ENCODE measurements at regions not wholly inside any gene's neighbourhood (a gene's known extent, or its start where the extent isn't known, plus 50 kb on each side); places are given as distances from the start of the nearest gene placed in this dataset.

DNA sequence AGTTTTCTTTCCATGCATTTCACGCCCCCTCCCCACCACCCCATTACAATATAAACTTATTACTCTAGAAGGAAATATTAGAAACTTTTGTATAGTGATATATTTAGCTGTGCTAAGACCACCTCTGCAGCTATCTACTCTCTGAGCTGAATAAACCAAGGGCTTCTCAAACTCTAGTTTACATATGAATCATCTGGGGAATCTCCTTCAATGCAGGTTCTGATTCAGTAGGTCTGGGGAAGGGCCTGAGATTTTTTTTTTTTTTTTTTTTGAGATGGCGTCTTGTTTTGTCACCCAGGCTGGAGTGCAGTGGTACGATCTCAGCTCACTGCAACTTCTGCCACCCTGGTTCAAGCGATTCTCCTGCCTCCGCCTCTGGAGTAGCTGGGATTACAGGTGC lies 67.6 kb upstream of the PRKG1 start:
- Histone ChIP-seq H3K27me3 (ENCODE audit: control insufficient read depth, insufficient read depth, low read length) (no peaks in the 10 kb centered on the region), H3K4ac (ENCODE audit: low read depth, low read length) (no peak overlapping the region), H2BK15ac (ENCODE audit: low read depth, low read length) (no peak overlapping the region), H2BK20ac (ENCODE audit: low read depth, low read length) (no peak overlapping the region), H3K23ac (ENCODE audit: low read depth, low read length) (no peak overlapping the region), H2AK5ac (ENCODE audit: low read depth, low read length) (no peak overlapping the region), H3K9ac (ENCODE audit: low read depth, low read length) (no peak overlapping the region), H2BK5ac (ENCODE audit: low read depth, low read length, poor library complexity, severe bottlenecking) (no peak overlapping the region), H2BK120ac (ENCODE audit: low read depth, low read length) (no peak overlapping the region), H3K27ac (ENCODE audit: insufficient read depth, low read length) (no peak overlapping the region), H4K20me1 (ENCODE audit: insufficient read depth, low read length) (peaks cover 15% of the 10 kb centered on the region; the same call in 1 of the 2 replicates), H2AFZ (replicated peaks; ENCODE audit: low read length, poor library complexity) (no peak overlapping the region), H3K18ac (ENCODE audit: low read depth, low read length) (no peak overlapping the region), H3K4me1 (ENCODE audit: control insufficient read depth, insufficient read depth, low read length) (peaks cover 8% of the 10 kb centered on the region), H3K4me3 (ENCODE audit: insufficient read depth, low read depth, low read length) (no peak overlapping the region), H3K79me1 (ENCODE audit: low read depth in 1 of 2, low read length in 2 of 2) (peaks cover 27 to 59% of the 10 kb centered on the region in 2 experiments), H3K9me3 (ENCODE audit: control insufficient read depth, insufficient read depth, low read length) (no peaks in the 10 kb centered on the region), H3K9me1 (ENCODE audit: insufficient read depth, low read length) (no peaks in the 10 kb centered on the region), H2AK9ac (replicated peaks; ENCODE audit: low read depth, low read length, poor library complexity) (no peak overlapping the region), H3K14ac (replicated peaks; ENCODE audit: low read depth, low read length) (no peak overlapping the region), H4K5ac (ENCODE audit: low read depth, low read length) (no peak overlapping the region), H3K56ac (ENCODE audit: extremely low read depth, insufficient read depth, low read length) (no peak overlapping the region), H4K91ac (ENCODE audit: insufficient read depth, low read depth, low read length) (no peak overlapping the region), H4K8ac (ENCODE audit: low read depth in 2 of 2, low read length in 2 of 2) (no peak overlapping the region), H3K36me3 (ENCODE audit: control insufficient read depth, insufficient read depth, low read length) (no peaks in the 10 kb centered on the region), H3K4me2 (ENCODE audit: low read depth, low read length) (no peak overlapping the region)
- dilution Hi-C loops (cut with HindIII; ENCODE audit: low sequenced_read_pairs, unreplicated experiment) (no loop called here), in situ Hi-C loops (cut with MboI; ENCODE audit: low sequenced_read_pairs) (no loop called here), intact Hi-C loops (cut with micrococcal nuclease) (loop anchor here (10.0 kb wide), 2 partner anchors 688 to 998 kb away; partner anchors contain the start of gene CSTF2T)
- WGBS, 2 experiments (ENCODE audit: extremely low coverage in 2 of 2, insufficient read length in 1 of 2) = no CpG with 5 or more reads among the region's 5 CpGs
- ChIA-PET CTCF (interaction anchor here (0.6 kb wide), 1 partner anchor 405 kb away, joined by 8 read pairs; no protein-coding TSS in a partner anchor), POLR2A (ENCODE audit: unreplicated experiment) (interaction anchor here (0.6 kb wide), 1 partner anchor 1206 kb away, joined by 6 read pairs; no protein-coding TSS in a partner anchor)
- TF ChIP-seq SMC3 (IDR thresholded peaks at IDR 0.05; ENCODE audit: low read depth, low read length) (no peak), FOS (IDR thresholded peaks at IDR 0.05; ENCODE audit: low read depth, low read length) (no peak), MAFK (IDR thresholded peaks at IDR 0.05; ENCODE audit: low read depth, low read length) (no peak), CHD1 (IDR thresholded peaks at IDR 0.05; ENCODE audit: low read depth, low read length) (no peak), MXI1 (IDR thresholded peaks at IDR 0.05; ENCODE audit: borderline replicate concordance, low read depth, low read length) (no peak), CEBPB (IDR thresholded peaks at IDR 0.05; ENCODE audit: low read depth, low read length) (no peak), RFX5 (IDR thresholded peaks at IDR 0.05; ENCODE audit: low read depth, low read length) (no peak)
- TF ChIP-seq, protein P1, sequence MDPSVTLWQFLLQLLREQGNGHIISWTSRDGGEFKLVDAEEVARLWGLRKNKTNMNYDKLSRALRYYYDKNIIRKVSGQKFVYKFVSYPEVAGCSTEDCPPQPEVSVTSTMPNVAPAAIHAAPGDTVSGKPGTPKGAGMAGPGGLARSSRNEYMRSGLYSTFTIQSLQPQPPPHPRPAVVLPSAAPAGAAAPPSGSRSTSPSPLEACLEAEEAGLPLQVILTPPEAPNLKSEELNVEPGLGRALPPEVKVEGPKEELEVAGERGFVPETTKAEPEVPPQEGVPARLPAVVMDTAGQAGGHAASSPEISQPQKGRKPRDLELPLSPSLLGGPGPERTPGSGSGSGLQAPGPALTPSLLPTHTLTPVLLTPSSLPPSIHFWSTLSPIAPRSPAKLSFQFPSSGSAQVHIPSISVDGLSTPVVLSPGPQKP (IDR thresholded peaks at IDR 0.05; ENCODE audit: borderline replicate concordance, low read depth, low read length) = no peak
- TF ChIP-seq, protein P2, sequence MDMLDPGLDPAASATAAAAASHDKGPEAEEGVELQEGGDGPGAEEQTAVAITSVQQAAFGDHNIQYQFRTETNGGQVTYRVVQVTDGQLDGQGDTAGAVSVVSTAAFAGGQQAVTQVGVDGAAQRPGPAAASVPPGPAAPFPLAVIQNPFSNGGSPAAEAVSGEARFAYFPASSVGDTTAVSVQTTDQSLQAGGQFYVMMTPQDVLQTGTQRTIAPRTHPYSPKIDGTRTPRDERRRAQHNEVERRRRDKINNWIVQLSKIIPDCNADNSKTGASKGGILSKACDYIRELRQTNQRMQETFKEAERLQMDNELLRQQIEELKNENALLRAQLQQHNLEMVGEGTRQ (IDR thresholded peaks at IDR 0.05; ENCODE audit: low read depth, low read length) = no peak
- BruUV-seq (replicated peaks) = no TSS peak
- no peak for ATAC-seq (ENCODE audit: low read depth)
- no peak for DNase-seq

All from IMR-90 (cell line).